Activated CD4-positive, alpha-beta T cell treated with anti-CD3 and anti-CD28 coated beads, Interleukin-10, Interleukin-2, amounts not matched to agents 100 ng/mL and 50 ng/mL, durations not matched to agents 16 hours and 8 hours (primary cell): ENCODE measurements at regions not wholly inside any gene's neighbourhood (a gene's known extent, or its start where the extent isn't known, plus 50 kb on each side); places are given as distances from the start of the nearest gene placed in this dataset.

Source experiments
- DNase-seq: peaks from one replicate; pipeline ENCODE4 v3.0.0-alpha.2; 2020

DNA sequence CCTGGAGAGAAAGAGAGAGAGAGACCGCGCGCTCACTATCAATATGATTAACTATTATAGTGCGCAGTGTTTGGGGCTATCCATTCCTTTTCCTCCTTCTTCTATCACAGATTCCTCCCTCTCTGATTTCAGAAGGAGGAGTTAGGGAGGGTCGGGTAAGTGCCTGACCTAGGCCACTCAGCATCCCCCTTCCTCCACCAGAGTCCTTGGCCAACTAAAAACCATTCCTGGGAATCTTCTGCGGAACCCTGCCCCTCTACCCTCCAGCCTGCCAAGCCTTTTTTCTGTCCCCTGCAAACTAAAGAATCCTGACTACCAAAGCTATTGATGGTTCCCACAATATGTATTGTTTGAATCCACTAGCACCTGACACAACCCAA lies 256.2 kb upstream of the NFE2L3 start:
- DNase-seq = no peak

DNA sequence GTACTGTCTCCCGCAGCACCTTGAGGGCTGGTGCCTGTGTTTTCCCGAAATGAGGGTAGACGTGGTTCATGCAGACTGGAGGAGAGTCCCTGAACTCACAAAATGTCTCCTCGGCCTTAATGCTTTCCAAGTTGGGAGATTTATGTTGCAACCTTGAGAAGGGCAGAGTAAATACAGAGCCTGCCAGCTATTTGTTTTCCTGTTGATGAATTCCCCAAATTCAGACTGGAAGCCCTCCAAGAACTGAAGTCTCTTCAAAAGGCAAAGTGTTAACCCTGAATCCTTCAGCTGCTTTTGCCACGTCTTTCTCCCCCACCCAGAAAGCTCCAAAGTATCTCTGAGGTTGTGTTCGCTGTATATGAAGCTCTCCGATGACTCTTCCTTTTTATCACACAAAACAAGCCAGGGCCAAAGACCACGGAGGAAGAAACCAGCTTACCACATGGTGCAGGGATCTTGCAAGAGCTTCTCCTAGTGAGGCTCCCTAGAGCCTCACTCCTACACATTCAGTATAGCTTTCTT lies 254.7 kb upstream of the NFE2L3 start:
- DNase-seq = no peak

- DNase-seq = no peak
Observed at GRCh38 chr7:25900245-25900644, 251.8 kb upstream of the NFE2L3 start.

DNA sequence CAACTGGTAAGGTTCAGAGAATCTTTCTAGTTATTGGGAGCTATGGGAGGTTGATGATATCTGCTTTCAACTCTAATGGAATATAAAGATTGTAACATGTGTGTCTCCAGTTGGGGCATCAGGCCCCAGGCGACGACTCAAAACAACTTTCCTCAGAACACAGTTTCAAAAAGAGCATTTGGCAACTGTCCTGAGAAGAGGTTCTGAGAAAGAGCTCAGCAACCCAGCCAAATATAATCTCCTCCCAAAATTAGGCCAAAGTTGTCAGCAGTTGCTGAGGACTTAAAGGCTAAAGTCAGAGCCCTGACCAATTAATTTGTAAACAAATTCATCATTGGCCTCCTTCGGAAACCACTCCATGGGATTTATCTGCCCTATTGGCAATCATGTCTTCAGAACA lies 251.1 kb upstream of the NFE2L3 start:
- no peak for DNase-seq

- no peak for DNase-seq
Observed at GRCh38 chr7:25901658-25902057, 250.3 kb upstream of the NFE2L3 start.

DNA sequence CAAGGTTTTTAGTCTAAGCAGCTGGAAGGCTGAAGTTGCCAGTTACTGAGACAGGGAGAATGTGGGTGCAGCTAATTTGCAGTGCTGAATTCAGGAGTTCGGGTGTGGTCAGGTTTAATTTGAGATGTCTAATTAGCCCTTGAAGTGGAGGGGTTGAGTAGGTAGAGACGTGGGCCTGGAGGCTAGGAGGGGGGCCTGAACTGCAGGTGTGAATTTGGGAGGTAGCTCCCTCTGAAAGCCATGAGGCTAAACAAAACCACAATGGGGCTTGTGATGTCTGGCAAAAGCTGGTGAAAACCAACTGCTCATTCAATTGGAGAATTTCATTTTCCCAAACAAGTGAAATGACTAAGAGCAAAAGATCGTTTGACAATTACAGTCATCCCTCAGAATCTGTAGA lies 246.0 kb upstream of the NFE2L3 start:
- DNase-seq = peak; percentile 62

GRCh38 chr7:25906760-25907159 lies 245.2 kb upstream of the NFE2L3 start:
- no peak for DNase-seq

DNA sequence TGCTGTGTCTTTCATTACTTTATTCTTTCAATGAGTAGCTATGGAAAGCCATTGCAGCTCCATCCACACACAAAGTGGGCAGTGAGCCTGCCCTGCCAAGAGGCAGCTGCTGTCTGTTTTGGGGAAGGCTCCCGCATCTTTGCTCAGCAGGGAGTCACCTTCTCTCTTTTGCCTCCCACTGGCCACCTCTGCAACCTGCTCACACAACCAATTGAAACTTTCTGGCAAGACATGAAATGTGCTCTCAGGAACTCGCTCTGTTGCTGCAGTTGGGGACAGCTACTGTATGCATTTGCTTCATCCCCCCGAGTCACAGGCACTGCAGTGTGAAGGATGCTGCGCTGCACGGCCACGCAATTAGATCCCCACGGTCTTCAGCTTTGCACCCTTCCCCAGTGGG lies 244.8 kb upstream of the NFE2L3 start:
- DNase-seq = no peak

GRCh38 chr7:25907731-25908130 lies 244.3 kb upstream of the NFE2L3 start:
- no peak for DNase-seq

DNA sequence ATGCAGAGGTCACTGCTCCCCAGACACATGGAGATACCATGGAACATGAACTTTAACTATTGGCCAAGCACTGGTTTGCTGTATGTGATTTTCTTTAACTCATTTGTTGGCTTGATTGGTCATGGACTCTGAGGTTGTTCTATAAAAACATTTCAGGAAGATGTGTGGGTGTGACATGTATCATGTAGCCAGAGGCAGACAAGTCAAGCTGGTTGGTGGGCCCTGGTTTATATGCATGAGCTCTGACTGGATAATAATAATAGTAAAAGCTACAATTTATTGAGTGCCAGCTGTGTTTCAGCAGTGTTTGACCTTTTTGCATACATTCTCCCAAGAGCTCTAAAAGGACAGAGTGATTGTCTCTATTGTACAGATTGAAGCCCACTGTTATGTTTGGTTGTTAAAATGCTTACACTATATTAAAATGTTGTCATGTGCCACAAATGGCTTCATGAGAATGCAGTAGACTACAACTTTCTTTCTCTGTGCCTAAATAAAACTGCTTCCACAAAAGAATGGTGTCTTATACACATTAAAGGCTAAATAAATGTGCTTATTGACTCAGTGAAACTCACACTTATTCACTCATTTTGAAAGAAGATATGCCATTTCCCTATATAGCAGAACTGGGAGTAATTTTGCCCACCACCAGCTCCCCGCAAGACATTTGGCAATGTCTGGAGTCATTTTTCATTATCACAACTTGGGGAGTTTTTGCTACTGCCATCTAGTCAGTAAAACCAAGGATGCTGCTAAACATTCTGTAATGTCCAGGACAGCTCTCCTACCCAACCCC lies 243.6 kb upstream of the NFE2L3 start:
- peak; percentile 55 for DNase-seq

GRCh38 chr7:25911738-25912607 lies 240.0 kb upstream of the NFE2L3 start:
- no peak for DNase-seq

DNA sequence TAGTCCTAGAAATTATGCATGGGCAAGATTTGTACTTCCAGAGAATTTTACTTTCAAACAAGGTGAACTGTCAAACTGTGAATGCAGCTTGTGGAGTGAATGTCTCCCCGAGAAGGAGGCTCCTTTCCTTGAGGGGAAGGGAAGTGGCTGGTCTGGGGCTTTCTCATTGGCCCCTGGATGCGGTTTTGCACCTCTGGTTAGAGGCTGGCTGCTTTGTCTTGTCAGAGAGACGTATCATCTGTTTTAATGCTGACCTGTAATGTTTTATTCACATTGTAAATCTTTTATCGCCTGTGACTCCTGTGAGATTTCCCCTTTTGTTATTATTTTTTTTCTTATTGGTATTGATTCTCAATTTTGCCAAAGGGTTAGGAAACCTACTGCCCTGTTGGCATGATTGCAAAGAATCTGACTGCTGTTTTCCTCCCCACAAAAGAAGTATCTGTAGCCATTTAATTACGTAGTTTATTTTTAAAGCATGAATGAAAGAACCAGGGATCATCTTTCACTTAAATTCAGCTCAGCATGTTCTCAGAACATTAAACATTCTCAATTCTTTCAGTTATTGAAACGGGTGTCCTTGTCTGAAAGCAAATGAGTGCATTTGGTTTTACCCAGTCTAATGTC lies 238.3 kb upstream of the NFE2L3 start:
- DNase-seq = peak; percentile 25

DNA sequence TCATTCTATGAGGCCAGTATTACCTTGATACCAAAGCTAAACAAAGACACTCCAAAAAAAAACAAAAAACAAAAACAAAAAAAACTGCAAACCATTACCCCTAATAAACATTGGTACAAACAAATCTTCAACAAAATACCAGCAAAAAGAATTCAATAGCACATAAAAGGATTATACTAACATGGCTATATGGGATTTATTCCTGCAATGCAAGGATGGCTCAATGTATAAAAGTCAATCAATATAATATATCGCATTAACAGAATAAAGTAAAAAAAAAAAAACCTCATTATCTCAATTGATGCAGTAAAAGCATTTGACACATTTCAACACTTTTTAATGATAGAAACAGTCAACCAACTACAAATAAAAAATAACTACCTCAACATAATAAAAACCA lies 233.3 kb upstream of the NFE2L3 start:
- DNase-seq = no peak

GRCh38 chr7:25922296-25922695 lies 229.7 kb upstream of the NFE2L3 start:
- DNase-seq = no peak

DNA sequence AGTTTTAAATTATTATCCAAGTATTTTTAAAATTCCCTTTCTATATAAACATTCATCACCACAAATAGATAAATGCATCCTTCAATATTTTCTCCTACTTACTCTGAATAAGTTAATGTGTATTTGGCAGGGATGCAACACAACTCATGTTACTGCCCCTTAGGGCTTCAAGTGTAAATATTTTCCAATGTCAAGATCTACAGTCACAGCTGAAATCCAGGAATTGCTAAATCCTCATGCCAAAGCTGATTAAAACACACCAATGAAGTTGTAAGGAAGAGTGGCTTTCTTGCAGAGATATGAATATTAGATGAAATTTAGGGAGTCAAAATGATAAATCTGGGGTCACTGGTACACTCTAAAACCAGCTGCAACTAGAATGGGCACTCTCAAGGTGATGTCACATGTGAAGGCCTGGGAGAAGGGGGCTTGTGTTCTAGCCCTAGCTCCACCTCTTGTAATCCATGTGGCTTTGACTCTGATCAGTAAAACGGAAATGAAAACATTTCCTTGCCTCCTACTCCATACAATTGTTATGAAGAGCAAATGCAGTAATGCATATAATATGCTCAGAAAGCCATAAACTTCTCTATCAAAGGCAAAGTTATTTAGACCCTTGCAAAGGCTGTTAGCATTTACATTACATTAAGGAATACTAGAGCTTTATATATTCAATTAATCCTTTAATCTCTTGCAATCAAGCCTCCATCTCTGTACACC lies 228.1 kb upstream of the NFE2L3 start:
- no peak for DNase-seq

- no peak for DNase-seq
Observed at GRCh38 chr7:25926009-25926408, 226.0 kb upstream of the NFE2L3 start.

DNA sequence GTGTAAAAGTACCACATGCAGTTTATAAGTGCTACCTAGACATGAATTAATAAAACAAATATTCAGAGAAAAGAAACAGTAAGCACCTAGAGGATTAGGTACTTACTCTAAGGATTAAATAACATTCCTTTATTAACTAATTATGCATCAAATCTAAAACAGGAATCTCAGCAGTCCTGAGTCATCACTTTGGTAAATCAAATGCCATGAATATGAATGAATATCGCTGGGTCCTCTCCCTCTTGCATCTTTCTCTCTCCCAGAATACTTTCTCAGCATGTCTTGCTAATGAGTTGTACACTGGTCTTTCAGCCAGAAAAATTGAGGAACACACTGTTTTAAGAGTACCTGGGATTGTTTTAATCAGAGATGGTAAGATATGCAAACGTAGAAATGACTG lies 225.5 kb upstream of the NFE2L3 start:
- DNase-seq = no peak

- DNase-seq = no peak
Observed at GRCh38 chr7:25926891-25927625, 224.9 kb upstream of the NFE2L3 start.

GRCh38 chr7:25927626-25927978 lies 224.4 kb upstream of the NFE2L3 start:
- no peak for DNase-seq

GRCh38 chr7:25928549-25929330 lies 223.3 kb upstream of the NFE2L3 start:
- no peak for DNase-seq

GRCh38 chr7:25929448-25929847 lies 222.6 kb upstream of the NFE2L3 start:
- DNase-seq = no peak
